T-cell (primary cell): ENCODE measurements at regions not wholly inside any gene's neighbourhood (a gene's known extent, or its start where the extent isn't known, plus 50 kb on each side); places are given as distances from the start of the nearest gene placed in this dataset.
"Not testable (repeated sequence)": the region's sequence is repeated elsewhere in the genome, so short reads cannot be mapped to it uniquely, and the experiment has no call there.

Experiments used
- ATAC-seq, 4 experiments: fragments of 200-7000 bp in 3 of 4; fragments of 150-1000 bp in 1 of 4; cut with Tn5 transposase; replicated peaks in 1 of 4; 1 replicate in 3 of 4; 2 replicates in 1 of 4; pipeline ENCODE4 v1.10.0; 2021; ENCODE audit warnings: moderate library complexity in 3 of 4, mild to moderate bottlenecking in 2 of 4, moderate number of reproducible peaks in 1 of 4
- CTCF ChIA-PET, 2 donors: fragments of 300-600 bp; sonication (Branson Sonifier 250); formaldehyde crosslinking; loops; one replicate each; lab custom pipeline; 2022; ENCODE audit warnings: antibody characterized with exemption in 2 of 2; lab: Charles Lee
- POLR2A ChIA-PET, 2 donors: fragments of 300-600 bp; sonication (Branson Sonifier 250); formaldehyde crosslinking; loops; one replicate each; lab custom pipeline; 2022; ENCODE audit warnings: antibody characterized with exemption in 2 of 2; lab: Charles Lee
- DNase-seq, 35 experiments: peaks; one replicate each; pipeline versions ENCODE4 v3.0.0 to v3.0.0-alpha.2; 2013 to 2023
- H3K27ac ChIP-seq: one replicate; pipeline ENCODE4 v1.5.1; 2013; ENCODE audit warnings: low read length
- H3K27me3 ChIP-seq, 2 experiments: replicated peaks in 1 of 2; 1 replicate in 1 of 2; 2 replicates in 1 of 2; pipeline versions ENCODE4 v1.6.1 to v1.7.0; 2013; ENCODE audit warnings: low read length in 1 of 2, mixed read lengths in 1 of 2; ENCODE audit not compliant: control insufficient read depth in 2 of 2, insufficient read depth in 2 of 2; ENCODE audit errors: extremely low read depth in 1 of 2
- H3K36me3 ChIP-seq, 2 donors: 1 replicate in 1 of 2; 2 replicates in 1 of 2; pipeline versions ENCODE4 v1.6.1 to v1.7.0; 2013; ENCODE audit warnings: low read length in 1 of 2; ENCODE audit not compliant: control insufficient read depth in 2 of 2, insufficient read depth in 1 of 2; ENCODE audit errors: extremely low read depth in 1 of 2
- H3K4me1 ChIP-seq, 2 experiments: 1 replicate in 1 of 2; 2 replicates in 1 of 2; pipeline versions ENCODE4 v1.6.1 to v1.7.0; 2013; ENCODE audit warnings: low read length in 2 of 2, mixed read lengths in 1 of 2; ENCODE audit not compliant: insufficient read depth in 2 of 2, control insufficient read depth in 1 of 2; ENCODE audit errors: extremely low read depth in 1 of 2
- H3K4me3 ChIP-seq, 2 donors: 1 replicate in 1 of 2; 2 replicates in 1 of 2; pipeline versions ENCODE4 v1.5.1 to v1.7.0; 2013; ENCODE audit warnings: mild to moderate bottlenecking in 2 of 2, low read length in 1 of 2, moderate library complexity in 1 of 2; ENCODE audit not compliant: control insufficient read depth in 1 of 2; ENCODE audit errors: extremely low read depth in 1 of 2
- H3K9me3 ChIP-seq: 2 replicates; pipeline ENCODE4 v1.7.0; 2013
- H3K27ac Mint-ChIP-seq, 2 donors: one replicate each; pipeline ENCODE4 v1.8.0; 2020 to 2021; ENCODE audit warnings: mild to moderate bottlenecking in 2 of 2, mixed read lengths in 2 of 2
- H3K27me3 Mint-ChIP-seq, 2 donors: one replicate each; pipeline ENCODE4 v1.8.0; 2021 to 2022; ENCODE audit warnings: mixed read lengths in 2 of 2
- H3K36me3 Mint-ChIP-seq: one replicate; pipeline ENCODE4 v1.8.0; 2021; ENCODE audit warnings: mixed read lengths
- H3K4me1 Mint-ChIP-seq, 3 donors: one replicate each; pipeline ENCODE4 v1.8.0; 2020 to 2022; ENCODE audit warnings: mixed read lengths in 3 of 3, mild to moderate bottlenecking in 1 of 3
- H3K4me3 Mint-ChIP-seq, 3 donors: one replicate each; pipeline ENCODE4 v1.8.0; 2020 to 2022; ENCODE audit warnings: mild to moderate bottlenecking in 3 of 3, mixed read lengths in 3 of 3, moderate library complexity in 3 of 3
- H3K9me3 Mint-ChIP-seq, 3 donors: one replicate each; pipeline ENCODE4 v1.8.0; 2020 to 2022; ENCODE audit warnings: mixed read lengths in 3 of 3
- WGBS: methylation state at CpG from one replicate; pipeline ENCODE4 v1.1.5; 2013; ENCODE audit warnings: missing lambda C conversion rate; ENCODE audit not compliant: insufficient coverage; 5-methylcytosine and 5-hydroxymethylcytosine counted together

DNA sequence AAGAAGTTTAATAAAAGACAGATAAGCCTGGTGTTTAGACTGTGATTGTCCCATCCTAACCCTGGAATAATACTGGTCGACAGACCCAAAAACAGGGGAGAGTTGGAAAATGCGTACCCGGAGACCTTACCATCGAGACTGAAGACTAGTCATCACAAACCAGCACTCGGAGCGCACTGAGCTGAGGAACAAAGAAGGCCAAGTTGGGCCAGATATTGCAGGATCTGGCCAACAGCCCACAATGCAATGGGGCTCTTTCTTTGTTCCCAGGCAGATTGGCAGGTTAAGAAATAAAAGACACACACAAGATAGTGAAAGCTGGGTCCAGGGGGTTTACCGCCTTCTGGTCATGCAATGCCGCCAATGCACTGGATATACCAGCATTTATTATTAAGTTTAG, 188.7 kb upstream of the RAI14 start:
- no peak overlapping the region for H3K4me3 ChIP-seq
- H3K36me3 ChIP-seq: no peaks in the 10 kb centered on the region
- no peaks in the 10 kb centered on the region for H3K9me3 Mint-ChIP-seq
- no peak overlapping the region for H3K4me3 Mint-ChIP-seq
- H3K27ac Mint-ChIP-seq: no peak overlapping the region
- peaks cover 0 to 10% (median 7%) of the 10 kb centered on the region in 3 donors for H3K4me1 Mint-ChIP-seq
- H3K4me1 ChIP-seq: no peaks in the 10 kb centered on the region
- DNase-seq (no peak), ATAC-seq (no peak)
- no peaks in the 10 kb centered on the region for H3K36me3 Mint-ChIP-seq
- H3K27me3 Mint-ChIP-seq: peaks cover 9 to 24% of the 10 kb centered on the region in 2 donors
- POLR2A ChIA-PET: no interaction called here
- CTCF ChIA-PET: no interaction called here
- H3K27ac ChIP-seq: no peak overlapping the region
- no peaks in the 10 kb centered on the region for H3K9me3 ChIP-seq
- 73% methylated on average over 3 of the region's 8 CpGs for WGBS
- H3K27me3 ChIP-seq: peaks cover 0 to 10% of the 10 kb centered on the region in 2 experiments

DNA sequence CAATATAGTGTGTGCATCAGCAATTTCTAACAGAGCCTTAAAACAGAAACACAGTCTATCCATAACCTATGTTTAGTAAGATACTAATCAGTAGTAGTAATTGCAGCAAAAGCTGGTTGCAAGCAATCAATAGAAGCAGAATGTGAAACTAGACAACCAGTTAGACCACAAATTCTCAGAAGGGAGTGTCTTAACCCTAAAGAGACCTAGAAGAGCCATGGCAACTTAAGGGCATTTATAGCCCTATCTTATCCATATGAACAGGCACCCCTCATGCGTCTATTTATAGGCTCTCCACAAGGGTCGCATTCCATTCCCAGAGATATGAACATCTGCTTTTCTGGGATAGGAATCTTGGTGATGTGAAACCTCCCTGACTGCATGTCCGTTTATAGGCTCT, 188.1 kb upstream of the RAI14 start:
- H3K9me3 ChIP-seq, H3K27me3 ChIP-seq, H3K36me3 ChIP-seq, POLR2A ChIA-PET, H3K9me3 Mint-ChIP-seq, H3K27ac Mint-ChIP-seq, H3K4me1 Mint-ChIP-seq, DNase-seq, H3K4me1 ChIP-seq, ATAC-seq, H3K4me3 Mint-ChIP-seq, H3K4me3 ChIP-seq, H3K27ac ChIP-seq, H3K36me3 Mint-ChIP-seq: not testable (repeated sequence)
- H3K27me3 Mint-ChIP-seq: peaks cover 9 to 24% of the 10 kb centered on the region in 2 donors
- no CpG with 5 or more reads among the region's 3 CpGs for WGBS
- CTCF ChIA-PET: interaction anchor here in 1 of 2 donors (1.2 kb wide), 1 partner anchor 8 kb away, joined by 3 read pairs; no protein-coding TSS in a partner anchor

DNA sequence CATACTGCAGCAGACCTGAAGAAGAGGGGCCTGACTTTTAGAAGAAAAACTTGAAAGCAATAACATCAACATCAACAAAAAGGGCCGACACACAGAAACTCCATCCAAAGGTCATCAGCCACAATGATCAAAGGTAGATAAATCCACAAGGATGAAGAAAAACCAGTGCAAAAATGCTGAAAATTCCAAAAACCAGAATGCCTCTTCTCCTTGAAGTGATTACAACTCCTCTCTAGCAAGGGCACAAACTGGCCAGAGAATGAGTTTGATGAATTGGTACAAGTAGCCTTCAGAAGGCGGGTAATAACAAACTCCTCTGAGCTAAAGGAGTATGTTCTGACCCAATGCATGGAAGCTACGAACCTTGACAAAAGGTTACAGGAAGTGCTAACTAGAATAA, 186.2 kb upstream of the RAI14 start:
- CTCF ChIA-PET: no interaction called here
- POLR2A ChIA-PET: no interaction called here
- no CpG with 5 or more reads among the region's 3 CpGs for WGBS

DNA sequence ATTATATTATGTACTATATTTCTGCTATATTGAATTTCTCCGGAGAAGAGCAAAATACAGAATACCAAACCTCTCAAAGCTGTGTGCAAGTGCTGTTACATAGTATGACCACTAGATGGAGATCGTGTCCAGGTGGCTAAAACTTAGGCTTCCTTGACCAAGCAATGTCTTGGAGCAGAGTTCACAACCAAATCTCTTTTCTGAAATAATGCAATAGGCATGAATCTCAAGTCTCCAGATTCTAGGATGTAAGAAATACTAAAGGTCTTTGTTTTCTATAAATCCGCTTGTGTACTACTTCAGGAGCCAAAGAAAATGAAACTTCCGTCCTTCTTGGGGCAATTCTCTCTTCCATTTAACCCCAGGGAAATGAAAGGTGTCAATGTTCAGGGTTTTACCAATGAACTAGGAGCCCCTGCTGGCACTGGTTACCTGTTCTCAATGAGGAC, 181.5 kb upstream of the RAI14 start:
- H3K27ac ChIP-seq: no peak overlapping the region
- Mint-ChIP-seq H3K36me3 (no peaks in the 10 kb centered on the region), H3K4me3 (no peak overlapping the region), H3K9me3 (no peaks in the 10 kb centered on the region), H3K27me3 (peaks cover 16 to 22% of the 10 kb centered on the region in 2 donors), H3K27ac (no peak overlapping the region), H3K4me1 (peaks cover 0 to 4% (median 0%) of the 10 kb centered on the region in 3 donors)
- peak in 1 of 35 experiments; percentile 59 for DNase-seq
- no peaks in the 10 kb centered on the region for H3K9me3 ChIP-seq
- CTCF ChIA-PET: interaction anchor here (0.7 to 1.6 kb wide), 5 partner anchors 9 to 424 kb away, joined by 3 to 6 read pairs (median 3); no protein-coding TSS in a partner anchor
- H3K27me3 ChIP-seq: peaks cover 0 to 4% of the 10 kb centered on the region in 2 experiments
- WGBS: no CpG with 5 or more reads among the region's 4 CpGs
- no peak overlapping the region for H3K4me3 ChIP-seq
- no peaks in the 10 kb centered on the region for H3K4me1 ChIP-seq
- POLR2A ChIA-PET: no interaction called here
- H3K36me3 ChIP-seq: no peaks in the 10 kb centered on the region
- ATAC-seq: peak in 1 of 4 experiments; percentile 43

More for the DNA sequence above, 186.2 kb upstream of the RAI14 start:
- Histone ChIP-seq H3K4me1 (no peaks in the 10 kb centered on the region), H3K27ac (no peak overlapping the region), H3K4me3 (no peak overlapping the region), H3K9me3 (no peaks in the 10 kb centered on the region), H3K36me3 (no peaks in the 10 kb centered on the region), H3K27me3 (peaks cover 0 to 10% of the 10 kb centered on the region in 2 experiments)
- no peaks in the 10 kb centered on the region for H3K9me3 Mint-ChIP-seq
- peaks cover 9 to 16% of the 10 kb centered on the region in 2 donors for H3K27me3 Mint-ChIP-seq
- H3K4me3 Mint-ChIP-seq: no peak overlapping the region
- no peaks in the 10 kb centered on the region for H3K36me3 Mint-ChIP-seq
- DNase-seq (no peak), ATAC-seq (no peak)
- peaks cover 4 to 7% (median 4%) of the 10 kb centered on the region in 3 donors for H3K4me1 Mint-ChIP-seq
- no peak overlapping the region for H3K27ac Mint-ChIP-seq

DNA sequence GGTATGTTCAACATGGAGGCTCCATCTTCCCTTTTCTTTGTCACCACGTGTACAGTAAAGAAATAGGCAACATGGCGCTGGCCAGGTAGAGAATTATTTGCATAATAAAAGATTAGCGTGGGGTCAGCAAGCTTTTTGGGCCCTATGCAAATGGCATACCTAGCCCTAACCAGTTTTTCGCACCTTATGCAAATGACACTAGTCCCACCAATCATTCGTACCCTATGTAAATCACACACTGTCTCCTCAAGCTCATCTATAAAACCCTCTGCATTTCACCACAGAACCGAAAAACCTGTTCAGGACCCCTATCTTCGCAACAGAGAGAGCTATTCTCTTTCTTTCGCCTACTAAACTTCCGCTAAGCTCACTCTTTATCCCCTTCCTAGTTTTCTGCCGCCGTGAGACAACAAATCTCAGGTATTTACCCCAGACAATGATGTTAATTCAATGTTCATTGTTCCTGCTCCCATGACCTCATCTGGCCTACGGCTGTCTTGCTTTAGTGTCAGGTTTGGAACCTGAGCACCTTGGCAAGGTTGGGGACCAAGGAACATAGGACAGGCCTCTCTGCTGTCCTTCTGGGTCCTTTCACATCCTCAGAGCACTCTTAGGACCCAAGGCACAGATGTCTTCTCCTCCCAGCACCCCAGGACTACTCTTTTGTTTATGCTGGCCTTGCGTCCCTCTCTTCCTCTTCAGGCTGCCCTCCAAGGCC, 180.7 kb upstream of the RAI14 start:
- H3K27me3 Mint-ChIP-seq: peaks cover 17 to 18% of the 10 kb centered on the region in 2 donors
- H3K36me3 Mint-ChIP-seq: no peaks in the 10 kb centered on the region
- no peak for ATAC-seq
- no peak for DNase-seq
- CTCF ChIA-PET: interaction anchor here (0.7 to 1.6 kb wide), 8 partner anchors 10 to 423 kb away, joined by 3 to 7 read pairs (median 4); no protein-coding TSS in a partner anchor
- POLR2A ChIA-PET: no interaction called here
- H3K4me3 ChIP-seq: no peak overlapping the region
- no peak overlapping the region for H3K27ac ChIP-seq
- peaks cover 0 to 4% of the 10 kb centered on the region in 2 experiments for H3K27me3 ChIP-seq
- H3K36me3 ChIP-seq: no peaks in the 10 kb centered on the region
- 91% methylated on average over 7 of the region's 13 CpGs for WGBS
- no peak overlapping the region for H3K4me3 Mint-ChIP-seq
- no peaks in the 10 kb centered on the region for H3K4me1 ChIP-seq
- no peaks in the 10 kb centered on the region for H3K9me3 Mint-ChIP-seq
- no peak overlapping the region for H3K27ac Mint-ChIP-seq
- no peaks in the 10 kb centered on the region for H3K9me3 ChIP-seq
- H3K4me1 Mint-ChIP-seq: peaks cover 0 to 4% (median 0%) of the 10 kb centered on the region in 3 donors

DNA sequence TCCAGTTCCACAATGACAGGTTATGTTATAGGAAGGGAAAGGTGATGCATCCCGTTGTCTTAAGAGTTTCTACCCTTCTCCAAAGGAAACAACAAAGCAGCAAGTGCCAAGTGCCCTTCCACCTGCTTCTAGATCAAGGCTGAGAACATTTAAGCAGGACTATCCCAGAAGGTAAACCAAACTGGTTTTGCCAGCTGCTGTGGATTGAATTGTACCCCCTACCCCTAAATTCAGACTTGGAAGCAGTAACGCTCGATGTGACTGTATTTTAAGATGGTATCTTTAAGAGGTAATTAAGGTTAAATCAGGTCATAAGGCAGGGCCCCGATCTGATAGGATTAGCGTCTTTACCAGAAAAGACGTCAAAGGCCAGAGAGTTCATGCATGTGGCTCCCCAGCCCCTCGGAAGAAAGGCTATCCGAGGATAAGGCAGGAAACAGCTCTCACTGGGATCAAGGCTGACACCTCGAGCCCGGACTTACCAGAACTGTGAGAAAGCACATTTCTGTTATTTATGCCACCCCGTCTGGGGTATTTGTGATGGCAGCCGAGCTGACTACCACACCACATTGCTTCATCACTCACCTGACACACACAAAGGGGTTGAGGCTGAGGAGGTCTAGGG, 179.1 kb upstream of the RAI14 start:
- H3K4me3 ChIP-seq: no peak overlapping the region
- Mint-ChIP-seq H3K4me3 (no peak overlapping the region), H3K27ac (no peak overlapping the region), H3K36me3 (no peaks in the 10 kb centered on the region), H3K4me1 (peaks cover 0 to 4% (median 0%) of the 10 kb centered on the region in 3 donors), H3K27me3 (peaks cover 21 to 23% of the 10 kb centered on the region in 2 donors), H3K9me3 (no peaks in the 10 kb centered on the region)
- no peaks in the 10 kb centered on the region for H3K36me3 ChIP-seq
- POLR2A ChIA-PET: no interaction called here
- no peak overlapping the region for H3K27ac ChIP-seq
- no peaks in the 10 kb centered on the region for H3K4me1 ChIP-seq
- WGBS: 91% methylated on average over 7 of the region's 12 CpGs
- peaks cover 0 to 4% of the 10 kb centered on the region in 2 experiments for H3K27me3 ChIP-seq
- H3K9me3 ChIP-seq: no peaks in the 10 kb centered on the region
- CTCF ChIA-PET: interaction anchor here (0.7 to 1.6 kb wide), 5 partner anchors 12 to 426 kb away, joined by 3 to 7 read pairs (median 4); no protein-coding TSS in a partner anchor
- ATAC-seq: no peak
- no peak for DNase-seq
